GM23338 (cell line): ENCODE measurements at regions not wholly inside any gene's neighbourhood (a gene's known extent, or its start where the extent isn't known, plus 50 kb on each side); places are given as distances from the start of the nearest gene placed in this dataset.

Experiments
- ATAC-seq: fragments of 200-7000 bp; cut with Tn5 transposase; 3 replicates; pipeline ENCODE4 v1.9.1; 2020
- DNase-seq: peaks from one replicate; pipeline ENCODE4 v3.0.0-alpha.2; 2015; ENCODE audit warnings: low spot score
- H2AFZ ChIP-seq: fragments of 200-600 bp; sonication (generic); 2 replicates; pipeline ENCODE4 v1.8.0; 2016; ENCODE audit warnings: antibody characterized with exemption, mild to moderate bottlenecking, moderate library complexity
- H3F3A ChIP-seq: fragments of 200-600 bp; sonication (generic); replicated peaks from 2 replicates; pipeline ENCODE4 v1.8.0; 2017; ENCODE audit warnings: antibody characterized with exemption, mixed run types, low read depth
- H3K27ac ChIP-seq: fragments of 200-600 bp; sonication (generic); 2 replicates; pipeline ENCODE4 v1.6.1; 2016; ENCODE audit warnings: low read depth
- H3K27me3 ChIP-seq: fragments of 200-600 bp; sonication (generic); 2 replicates; pipeline ENCODE4 v1.8.0; 2016; ENCODE audit warnings: mild to moderate bottlenecking, mixed run types, moderate library complexity; ENCODE audit not compliant: insufficient read depth
- H3K36me3 ChIP-seq: fragments of 200-600 bp; sonication (generic); 2 replicates; pipeline ENCODE4 v1.8.0; 2016; ENCODE audit warnings: mild to moderate bottlenecking; ENCODE audit not compliant: insufficient read depth
- H3K4me1 ChIP-seq: fragments of 200-600 bp; sonication (generic); 2 replicates; pipeline ENCODE4 v1.8.0; 2016; ENCODE audit warnings: mild to moderate bottlenecking, moderate library complexity; ENCODE audit not compliant: insufficient read depth
- H3K4me2 ChIP-seq: fragments of 200-600 bp; sonication (generic); 2 replicates; pipeline ENCODE4 v1.7.1; 2017; ENCODE audit warnings: mixed run types
- H3K4me3 ChIP-seq: fragments of 200-600 bp; sonication (generic); 2 replicates; pipeline ENCODE4 v1.6.1; 2016; ENCODE audit warnings: mixed run types
- H3K79me2 ChIP-seq: fragments of 200-600 bp; sonication (generic); replicated peaks from 2 replicates; pipeline ENCODE4 v1.8.0; 2017; ENCODE audit warnings: mild to moderate bottlenecking; ENCODE audit not compliant: insufficient read depth
- H3K9me2 ChIP-seq: fragments of 200-600 bp; sonication (generic); 2 replicates; pipeline ENCODE4 v1.8.0; 2017; ENCODE audit not compliant: insufficient read depth
- H4K20me1 ChIP-seq: fragments of 200-600 bp; sonication (generic); replicated peaks from 2 replicates; pipeline ENCODE4 v1.8.0; 2017; ENCODE audit warnings: mild to moderate bottlenecking; ENCODE audit not compliant: insufficient read depth
- H3K27ac Mint-ChIP-seq: 2 replicates; pipeline ENCODE4 v1.8.0; 2020; ENCODE audit warnings: inconsistent platforms, mild to moderate bottlenecking, moderate library complexity, mixed read lengths
- H3K27me3 Mint-ChIP-seq: 3 replicates; pipeline ENCODE4 v1.8.0; 2022; ENCODE audit warnings: low read depth, mild to moderate bottlenecking, moderate library complexity, mixed read lengths, inconsistent platforms; ENCODE audit not compliant: insufficient read depth, poor library complexity
- H3K36me3 Mint-ChIP-seq: 3 replicates; pipeline ENCODE4 v1.8.0; 2021; ENCODE audit warnings: low read depth, mild to moderate bottlenecking, inconsistent platforms, moderate library complexity, mixed read lengths
- H3K4me1 Mint-ChIP-seq: 3 replicates; pipeline ENCODE4 v1.8.0; 2020; ENCODE audit warnings: mild to moderate bottlenecking, inconsistent platforms, mixed read lengths
- H3K4me3 Mint-ChIP-seq: 3 replicates; pipeline ENCODE4 v1.8.0; 2021; ENCODE audit warnings: moderate library complexity, mild to moderate bottlenecking, inconsistent platforms, mixed read lengths
- H3K9me3 Mint-ChIP-seq: 3 replicates; pipeline ENCODE4 v1.8.0; 2020; ENCODE audit warnings: moderate library complexity, mild to moderate bottlenecking, inconsistent platforms, mixed read lengths
- CTCF ChIP-seq, 2 experiments: fragments of 200-600 bp in 1 of 2; sonication (generic) in 1 of 2; conservative IDR thresholded peaks; 2 replicates each; pipeline versions ENCODE4 v1.5.1 to v1.6.1; 2016 to 2017; ENCODE audit warnings: antibody characterized with exemption in 2 of 2, low read depth in 2 of 2, mild to moderate bottlenecking in 2 of 2, moderate library complexity in 1 of 2
- EZH2phosphoT487 ChIP-seq: fragments of 200-600 bp; sonication (generic); IDR thresholded peaks from one replicate; pipeline ENCODE4 v1.8.1; 2018; ENCODE audit warnings: antibody characterized with exemption; ENCODE audit not compliant: unreplicated experiment
- JUNB ChIP-seq: IDR thresholded peaks from one replicate; pipeline ENCODE4 v1.6.1; 2016; ENCODE audit warnings: antibody characterized with exemption; ENCODE audit not compliant: unreplicated experiment
- NANOG ChIP-seq: IDR thresholded peaks from 2 replicates; pipeline ENCODE4 v1.6.1; 2016; ENCODE audit warnings: antibody characterized with exemption, borderline replicate concordance
- POLR2AphosphoS5 ChIP-seq: IDR thresholded peaks from 2 replicates; pipeline ENCODE4 v1.6.1; 2016; ENCODE audit warnings: antibody characterized with exemption, low read depth
- REST ChIP-seq: IDR thresholded peaks from one replicate; pipeline ENCODE4 v1.6.1; 2018; ENCODE audit warnings: antibody characterized with exemption; ENCODE audit not compliant: unreplicated experiment
- STAT1 ChIP-seq: IDR thresholded peaks from one replicate; pipeline ENCODE4 v1.6.1; 2016; ENCODE audit warnings: antibody characterized with exemption; ENCODE audit not compliant: unreplicated experiment
- ZNF462 ChIP-seq: fragments of 250-450 bp; sonication (Bioruptor Pico); IDR thresholded peaks from 2 replicates; pipeline ENCODE4 v1.5.0; 2020; ENCODE audit warnings: mild to moderate bottlenecking, moderate library complexity
- TF ChIP-seq, protein P1 (sequence below): IDR thresholded peaks from 2 replicates; pipeline ENCODE4 v1.6.1; 2016; ENCODE audit warnings: antibody characterized with exemption

- TF ChIP-seq REST: no peak
Observed at GRCh38 chr12:25830456-25830855, 128.0 kb upstream of the RASSF8 start (continued).

DNA sequence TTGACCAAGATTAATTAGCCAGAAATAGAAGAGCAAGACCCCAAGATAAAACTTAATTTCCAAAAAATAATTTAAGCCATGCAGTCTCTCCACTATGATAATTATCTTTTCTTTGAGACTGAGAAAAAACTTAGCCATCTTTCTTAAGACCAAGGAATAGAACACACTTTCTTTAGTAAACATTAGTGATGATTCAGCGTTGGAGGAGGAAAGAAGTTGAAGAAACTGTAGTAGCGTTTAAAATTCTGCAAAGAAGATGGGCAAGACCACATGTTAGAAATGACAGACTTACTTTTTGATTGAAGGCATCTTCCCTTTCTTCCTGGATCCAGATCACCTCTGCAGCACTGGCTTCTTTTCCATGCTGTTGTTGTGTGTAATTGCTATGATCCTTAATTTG, 124.8 kb upstream of the RASSF8 start:
- no peak overlapping the region for H3K4me3 Mint-ChIP-seq
- H3K27me3 Mint-ChIP-seq: no peaks in the 10 kb centered on the region
- Histone ChIP-seq H3K27ac (no peak overlapping the region), H3K4me2 (no peak overlapping the region), H3K4me1 (no peaks in the 10 kb centered on the region), H3F3A (no peaks in the 10 kb centered on the region), H2AFZ (no peak overlapping the region), H4K20me1 (no peaks in the 10 kb centered on the region), H3K9me2 (no peaks in the 10 kb centered on the region), H3K36me3 (no peaks in the 10 kb centered on the region), H3K79me2 (no peaks in the 10 kb centered on the region), H3K4me3 (no peak overlapping the region), H3K27me3 (no peaks in the 10 kb centered on the region)
- H3K36me3 Mint-ChIP-seq: no peaks in the 10 kb centered on the region
- H3K4me1 Mint-ChIP-seq: no peaks in the 10 kb centered on the region; the same call in 2 of the 3 replicates
- no peak for ATAC-seq
- no peak overlapping the region for H3K27ac Mint-ChIP-seq
- no peak for DNase-seq
- H3K9me3 Mint-ChIP-seq: no peaks in the 10 kb centered on the region; the same call in 2 of the 3 replicates
- TF ChIP-seq, protein P1, sequence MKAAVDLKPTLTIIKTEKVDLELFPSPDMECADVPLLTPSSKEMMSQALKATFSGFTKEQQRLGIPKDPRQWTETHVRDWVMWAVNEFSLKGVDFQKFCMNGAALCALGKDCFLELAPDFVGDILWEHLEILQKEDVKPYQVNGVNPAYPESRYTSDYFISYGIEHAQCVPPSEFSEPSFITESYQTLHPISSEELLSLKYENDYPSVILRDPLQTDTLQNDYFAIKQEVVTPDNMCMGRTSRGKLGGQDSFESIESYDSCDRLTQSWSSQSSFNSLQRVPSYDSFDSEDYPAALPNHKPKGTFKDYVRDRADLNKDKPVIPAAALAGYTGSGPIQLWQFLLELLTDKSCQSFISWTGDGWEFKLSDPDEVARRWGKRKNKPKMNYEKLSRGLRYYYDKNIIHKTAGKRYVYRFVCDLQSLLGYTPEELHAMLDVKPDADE: no peak
- TF ChIP-seq CTCF (conservative IDR thresholded peaks at IDR 0.05; ENCODE audit: low read depth in 2 of 2): no peak
- TF ChIP-seq POLR2AphosphoS5: no peak
- no peak for TF ChIP-seq REST
- TF ChIP-seq JUNB: no peak
- TF ChIP-seq ZNF462 (CRISPR knock-in tag): no peak
- no peak for TF ChIP-seq NANOG
- no peak for TF ChIP-seq STAT1
- no peak for TF ChIP-seq EZH2phosphoT487
